ENCODE measurements at regions not wholly inside any gene's neighbourhood (a gene's known extent, or its start where the extent isn't known, plus 50 kb on each side); places are given as distances from the start of the nearest gene placed in this dataset.

GRCh38 chr5:175591293-175591692 lies 66.6 kb upstream of the HRH2 start:
- no peak for TF ChIP-seq CTCF (IDR thresholded peaks at IDR 0.05)
- no peak for TF ChIP-seq POLR2A (IDR thresholded peaks at IDR 0.05)

Data from esophagus squamous epithelium (tissue), 4 donors.